Femur (tissue), 1 donor: ENCODE measurements at regions not wholly inside any gene's neighbourhood (a gene's known extent, or its start where the extent isn't known, plus 50 kb on each side); places are given as distances from the start of the nearest gene placed in this dataset.
"Not testable (repeated sequence)": the region's sequence is repeated elsewhere in the genome, so short reads cannot be mapped to it uniquely, and the experiment has no call there.

Experiments
- DNase-seq: peaks from one replicate; pipeline ENCODE4 v3.0.0-alpha.2; 2017

GRCh38 chr6:27616328-27617045 lies 143.6 kb upstream of the ZNF184 start:
- no peak for DNase-seq

GRCh38 chr6:27611451-27611850 lies 138.5 kb upstream of the ZNF184 start:
- DNase-seq, result no peak

- no peak for DNase-seq
These were observed 136.3 kb upstream of the ZNF184 start for GRCh38 chr6:27608916-27609883.

GRCh38 chr6:27605401-27606342 lies 132.8 kb upstream of the ZNF184 start:
- no peak for DNase-seq

- no peak for DNase-seq
These were observed 132.1 kb upstream of the ZNF184 start for GRCh38 chr6:27604986-27605385.

GRCh38 chr6:27601668-27602254 lies 128.9 kb upstream of the ZNF184 start:
- no peak for DNase-seq

DNA sequence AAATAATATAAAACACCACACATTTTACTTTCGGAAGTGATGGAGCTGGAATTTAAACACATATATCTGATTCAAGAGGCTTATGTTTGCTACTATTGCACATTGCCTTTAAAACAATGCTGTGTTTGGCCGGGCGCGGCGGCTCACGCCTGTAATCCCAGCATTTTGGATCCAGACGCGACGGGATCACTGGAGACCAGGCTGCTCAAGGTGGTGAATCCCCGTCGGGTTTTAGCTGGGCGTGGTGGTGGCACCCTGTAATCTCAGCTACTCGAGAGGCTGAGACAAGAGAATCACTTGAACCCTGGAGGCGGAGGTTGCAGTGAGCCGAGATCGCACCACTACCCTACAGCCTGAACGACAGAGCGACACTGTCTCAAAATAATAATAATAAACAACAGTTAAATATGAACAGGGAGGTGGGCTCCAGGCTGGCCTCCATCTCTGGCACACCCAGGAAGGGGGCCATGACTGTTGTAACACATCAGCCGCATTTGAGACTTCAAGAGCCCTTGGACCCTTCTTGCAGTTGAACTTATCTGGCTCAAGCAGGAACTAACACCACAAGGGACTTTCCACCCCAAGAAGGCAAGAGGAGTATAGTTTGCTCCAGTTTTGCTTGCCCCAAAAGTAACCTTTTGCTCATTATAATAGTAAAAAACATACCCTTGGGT lies 127.1 kb upstream of the ZNF184 start:
- no peak for DNase-seq

GRCh38 chr6:27597031-27597567 lies 124.2 kb upstream of the ZNF184 start:
- DNase-seq, result not testable (repeated sequence)

DNA sequence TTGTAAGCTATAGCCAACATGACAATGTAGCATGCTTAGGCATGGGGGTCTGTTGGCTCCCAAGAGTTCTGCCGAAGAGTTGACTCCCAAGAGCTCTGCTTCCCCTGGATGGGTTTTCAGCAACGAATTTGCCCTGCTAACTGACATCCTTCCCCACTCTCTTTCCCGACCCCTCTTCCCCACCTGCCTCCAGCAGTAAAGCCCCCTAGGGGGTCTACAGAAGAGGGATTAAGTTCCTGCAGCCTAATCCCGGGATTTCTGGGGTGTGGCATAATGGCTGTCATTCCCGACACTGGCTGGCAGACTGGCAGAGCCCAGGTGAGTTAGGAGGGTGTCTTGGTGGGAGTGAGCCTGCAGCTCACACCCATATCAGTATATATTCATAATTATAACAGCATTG lies 121.0 kb upstream of the ZNF184 start:
- DNase-seq, result no peak

DNA sequence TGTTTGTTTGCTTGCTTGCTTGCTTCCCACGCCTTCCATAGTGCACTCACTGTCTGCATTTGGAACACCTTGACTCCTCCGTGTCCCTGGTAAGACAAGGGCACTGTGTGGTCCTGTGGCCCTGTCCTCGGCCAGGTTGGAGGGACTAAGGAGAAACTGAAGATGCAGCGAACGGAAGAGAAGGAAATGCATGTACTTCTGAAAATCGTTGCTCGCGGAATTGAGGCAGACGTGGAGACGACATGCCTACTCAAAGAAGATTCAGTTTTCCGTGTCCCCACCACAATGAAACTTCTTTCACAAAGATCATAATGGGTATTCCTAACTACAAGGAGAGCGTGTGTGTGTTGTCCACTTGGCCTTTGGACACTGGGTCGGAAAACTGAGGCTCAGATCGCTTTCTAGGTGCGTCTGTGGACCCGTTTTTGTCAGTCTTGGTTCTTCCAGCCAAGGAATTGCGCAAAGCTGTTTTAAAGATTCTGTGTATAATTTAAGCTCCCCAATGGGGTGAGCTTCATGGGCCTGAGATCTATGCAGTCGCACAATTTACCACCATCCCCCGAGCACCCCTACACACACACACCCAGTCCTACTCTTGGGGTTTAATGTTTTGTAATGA lies 120.4 kb upstream of the ZNF184 start:
- no peak for DNase-seq

GRCh38 chr6:27592481-27593199 lies 119.7 kb upstream of the ZNF184 start:
- DNase-seq, result peak; percentile 49

DNA sequence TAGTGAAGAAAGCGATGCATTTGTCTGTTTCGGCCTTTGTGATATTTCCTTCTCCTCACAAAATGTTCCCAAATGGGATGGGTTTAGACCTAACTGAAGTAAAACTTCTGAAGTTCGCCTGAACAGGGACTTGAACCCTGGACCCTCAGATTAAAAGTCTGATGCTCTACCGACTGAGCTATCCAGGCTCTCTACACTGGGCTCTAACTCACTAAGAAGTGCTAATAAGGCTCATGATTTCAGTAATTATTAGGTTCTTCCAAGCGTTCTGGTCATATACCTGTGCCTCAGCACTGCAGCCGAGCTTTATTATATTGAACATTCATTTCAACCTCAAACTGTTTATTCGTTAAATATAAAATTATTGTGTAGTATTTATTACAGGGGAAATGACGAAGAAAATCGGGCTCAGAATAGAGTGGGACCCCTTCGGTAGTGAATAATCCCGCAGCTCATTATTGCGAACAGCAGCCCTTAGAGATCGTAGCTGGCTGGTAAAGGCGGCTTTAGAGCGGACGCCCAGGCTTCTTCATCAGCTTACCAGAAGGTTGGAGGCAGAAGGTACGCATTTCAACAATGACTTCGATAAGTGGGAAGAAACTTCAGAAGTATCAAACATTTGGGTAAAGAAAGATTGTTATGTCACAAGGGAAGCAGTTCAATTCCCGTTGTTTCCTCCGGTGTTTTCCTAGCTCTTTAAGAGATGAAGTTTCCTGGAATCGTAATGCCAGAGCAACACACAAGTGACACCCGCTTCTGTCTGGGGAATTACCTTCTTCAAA lies 119.0 kb upstream of the ZNF184 start:
- DNase-seq, result no peak

DNA sequence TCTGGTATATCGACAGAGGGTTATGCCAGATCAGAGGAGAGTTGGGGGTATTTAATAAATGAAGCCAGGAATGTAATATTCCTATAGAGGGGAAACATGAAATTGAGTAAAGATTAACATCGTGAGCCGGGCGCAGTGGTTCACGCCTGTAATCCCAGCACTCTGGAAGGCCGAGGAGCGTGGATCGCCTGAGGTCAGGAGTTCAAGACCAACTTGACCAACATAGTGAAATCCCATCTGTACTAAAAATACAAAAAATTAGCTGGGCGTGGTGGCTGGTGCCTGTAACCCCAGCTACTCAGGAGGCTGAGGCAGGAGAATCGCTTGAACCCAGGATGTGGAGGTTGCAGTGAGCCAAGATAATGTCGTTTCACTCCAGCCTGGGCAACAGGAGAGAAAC lies 112.4 kb upstream of the ZNF184 start:
- not testable (repeated sequence) for DNase-seq

DNA sequence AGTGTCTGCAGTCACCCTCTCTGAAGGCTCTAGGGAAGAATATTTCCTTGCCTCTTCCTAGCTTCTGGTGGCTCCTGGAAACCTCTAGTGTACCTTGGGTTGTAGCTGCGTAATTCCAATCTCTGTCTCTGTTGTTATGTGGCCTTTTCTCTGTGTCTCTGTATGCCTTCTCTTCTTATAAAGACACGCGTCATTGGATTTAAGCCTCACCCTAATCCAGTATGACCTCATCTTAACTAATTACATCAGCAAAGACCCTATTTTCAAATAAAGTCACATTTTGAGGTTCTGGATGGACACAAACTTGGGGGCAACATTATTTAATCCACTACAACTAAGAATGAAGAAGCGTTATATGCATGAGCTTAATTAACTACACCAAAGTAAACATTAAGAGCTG lies 111.4 kb upstream of the ZNF184 start:
- DNase-seq, result no peak

- DNase-seq, result peak; percentile 46
These were observed 110.2 kb upstream of the ZNF184 start for GRCh38 chr6:27582928-27583725.

DNA sequence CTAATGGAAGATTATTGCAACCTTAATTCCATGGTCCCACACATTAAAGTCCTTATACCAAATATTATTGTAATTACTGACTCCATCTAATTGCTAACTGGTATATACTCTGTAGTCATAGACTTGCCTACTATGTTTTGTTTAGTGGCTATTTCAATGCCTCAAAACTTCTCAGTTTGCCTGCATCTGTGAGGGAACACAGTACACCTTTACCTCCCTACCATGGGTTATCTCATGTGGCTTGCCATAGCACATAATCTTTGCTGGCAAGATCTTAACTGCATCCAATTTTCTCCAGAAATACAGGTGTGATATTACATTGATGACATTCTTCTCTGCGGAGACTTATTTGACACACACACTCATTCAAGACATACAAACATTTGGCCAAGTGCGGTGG lies 107.1 kb upstream of the ZNF184 start:
- DNase-seq, result no peak

DNA sequence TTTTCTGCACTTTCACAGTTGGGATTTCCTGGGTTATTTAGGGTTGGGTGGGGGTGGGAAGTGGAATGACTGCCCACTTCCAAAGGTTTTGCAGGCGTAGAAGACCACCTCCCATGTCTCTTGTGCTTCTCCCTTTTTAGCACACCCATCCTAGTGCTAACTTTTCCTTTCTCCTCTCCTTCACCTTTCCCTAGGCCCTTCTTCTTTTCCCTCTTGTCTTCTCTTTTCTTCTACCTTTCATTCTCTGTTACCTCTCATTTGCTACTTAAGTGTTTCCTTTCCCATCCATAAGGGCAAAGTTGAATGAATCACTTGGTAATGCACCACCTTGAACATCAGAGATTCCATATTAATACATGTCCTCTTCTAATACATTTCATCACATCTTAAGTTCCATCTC lies 105.0 kb upstream of the ZNF184 start:
- no peak for DNase-seq

DNA sequence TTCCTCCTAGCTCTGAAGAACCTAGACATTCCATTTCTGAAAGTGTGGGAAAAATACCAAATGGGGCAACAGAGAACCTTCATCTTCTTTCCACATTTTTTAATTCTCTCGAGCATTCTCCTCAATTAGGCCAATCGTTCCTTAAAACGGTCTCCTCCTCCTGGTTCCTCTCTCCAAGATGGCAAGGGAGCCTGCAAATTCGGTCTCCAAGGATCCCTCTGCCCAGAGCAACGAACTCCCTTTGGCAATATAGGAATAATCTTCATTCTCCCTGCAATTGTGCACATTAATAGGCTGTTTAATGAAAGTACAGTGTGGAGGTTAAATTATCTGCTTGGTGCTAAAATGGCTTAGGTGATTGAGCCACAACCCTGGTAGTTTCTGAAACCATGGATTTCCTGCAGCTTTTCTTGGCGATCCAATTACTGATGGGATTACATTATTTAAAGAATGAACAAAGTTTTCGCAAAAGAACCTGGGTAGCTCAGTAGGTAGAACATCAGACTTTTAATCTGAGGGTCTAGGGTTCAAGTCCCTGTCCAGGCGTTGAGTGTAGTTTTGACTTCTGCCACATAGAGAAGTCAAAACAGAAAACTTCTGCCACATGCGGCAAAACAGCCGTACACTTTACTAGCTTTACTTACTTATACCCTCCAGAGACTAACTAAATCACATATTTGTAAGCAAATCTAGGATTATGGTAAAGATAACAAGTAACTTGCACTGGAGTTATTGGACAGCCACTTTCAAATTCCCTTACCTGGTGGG lies 102.9 kb upstream of the ZNF184 start:
- DNase-seq, result no peak
